ENCODE measurements at regions not wholly inside any gene's neighbourhood (a gene's known extent, or its start where the extent isn't known, plus 50 kb on each side); places are given as distances from the start of the nearest gene placed in this dataset.

DNA sequence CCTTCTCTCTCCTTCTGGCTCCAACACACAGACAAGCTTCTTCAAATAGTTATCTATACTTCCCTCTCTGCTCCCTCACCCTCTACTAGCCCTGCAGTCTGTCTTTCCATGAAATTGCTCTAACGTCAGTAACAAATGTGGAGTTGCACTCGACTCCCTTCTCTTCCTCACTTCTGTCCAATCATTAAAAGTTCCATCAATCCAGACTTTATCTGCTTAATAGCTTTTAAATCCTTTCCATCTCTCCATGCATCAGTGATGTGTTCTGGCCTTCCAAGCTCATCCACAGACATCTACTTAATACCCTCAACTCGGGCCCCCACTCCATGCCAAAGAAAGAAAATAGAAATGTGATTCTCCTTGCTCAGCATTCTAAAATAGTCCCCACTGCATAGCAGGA, 422.1 kb upstream of the CDH5 start:
- TF ChIP-seq, protein P1, sequence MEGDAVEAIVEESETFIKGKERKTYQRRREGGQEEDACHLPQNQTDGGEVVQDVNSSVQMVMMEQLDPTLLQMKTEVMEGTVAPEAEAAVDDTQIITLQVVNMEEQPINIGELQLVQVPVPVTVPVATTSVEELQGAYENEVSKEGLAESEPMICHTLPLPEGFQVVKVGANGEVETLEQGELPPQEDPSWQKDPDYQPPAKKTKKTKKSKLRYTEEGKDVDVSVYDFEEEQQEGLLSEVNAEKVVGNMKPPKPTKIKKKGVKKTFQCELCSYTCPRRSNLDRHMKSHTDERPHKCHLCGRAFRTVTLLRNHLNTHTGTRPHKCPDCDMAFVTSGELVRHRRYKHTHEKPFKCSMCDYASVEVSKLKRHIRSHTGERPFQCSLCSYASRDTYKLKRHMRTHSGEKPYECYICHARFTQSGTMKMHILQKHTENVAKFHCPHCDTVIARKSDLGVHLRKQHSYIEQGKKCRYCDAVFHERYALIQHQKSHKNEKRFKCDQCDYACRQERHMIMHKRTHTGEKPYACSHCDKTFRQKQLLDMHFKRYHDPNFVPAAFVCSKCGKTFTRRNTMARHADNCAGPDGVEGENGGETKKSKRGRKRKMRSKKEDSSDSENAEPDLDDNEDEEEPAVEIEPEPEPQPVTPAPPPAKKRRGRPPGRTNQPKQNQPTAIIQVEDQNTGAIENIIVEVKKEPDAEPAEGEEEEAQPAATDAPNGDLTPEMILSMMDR (IDR thresholded peaks at IDR 0.05), result no peak
- TF ChIP-seq SMAD3 (CRISPR knock-in tag; IDR thresholded peaks at IDR 0.05; ENCODE audit: borderline replicate concordance) (no peak), GRHL2 (CRISPR knock-in tag; IDR thresholded peaks at IDR 0.05; ENCODE audit: insufficient replicate concordance, severe bottlenecking) (no peak), ZNF138 (CRISPR knock-in tag; conservative IDR thresholded peaks at IDR 0.05) (no peak), ZNF416 (CRISPR knock-in tag; IDR thresholded peaks at IDR 0.05) (no peak), ZBTB21 (CRISPR knock-in tag; IDR thresholded peaks at IDR 0.05; ENCODE audit: borderline replicate concordance) (no peak), ZNF317 (CRISPR knock-in tag; IDR thresholded peaks at IDR 0.05; ENCODE audit: borderline replicate concordance, low read depth) (no peak)
- TF ChIP-seq, protein P2, sequence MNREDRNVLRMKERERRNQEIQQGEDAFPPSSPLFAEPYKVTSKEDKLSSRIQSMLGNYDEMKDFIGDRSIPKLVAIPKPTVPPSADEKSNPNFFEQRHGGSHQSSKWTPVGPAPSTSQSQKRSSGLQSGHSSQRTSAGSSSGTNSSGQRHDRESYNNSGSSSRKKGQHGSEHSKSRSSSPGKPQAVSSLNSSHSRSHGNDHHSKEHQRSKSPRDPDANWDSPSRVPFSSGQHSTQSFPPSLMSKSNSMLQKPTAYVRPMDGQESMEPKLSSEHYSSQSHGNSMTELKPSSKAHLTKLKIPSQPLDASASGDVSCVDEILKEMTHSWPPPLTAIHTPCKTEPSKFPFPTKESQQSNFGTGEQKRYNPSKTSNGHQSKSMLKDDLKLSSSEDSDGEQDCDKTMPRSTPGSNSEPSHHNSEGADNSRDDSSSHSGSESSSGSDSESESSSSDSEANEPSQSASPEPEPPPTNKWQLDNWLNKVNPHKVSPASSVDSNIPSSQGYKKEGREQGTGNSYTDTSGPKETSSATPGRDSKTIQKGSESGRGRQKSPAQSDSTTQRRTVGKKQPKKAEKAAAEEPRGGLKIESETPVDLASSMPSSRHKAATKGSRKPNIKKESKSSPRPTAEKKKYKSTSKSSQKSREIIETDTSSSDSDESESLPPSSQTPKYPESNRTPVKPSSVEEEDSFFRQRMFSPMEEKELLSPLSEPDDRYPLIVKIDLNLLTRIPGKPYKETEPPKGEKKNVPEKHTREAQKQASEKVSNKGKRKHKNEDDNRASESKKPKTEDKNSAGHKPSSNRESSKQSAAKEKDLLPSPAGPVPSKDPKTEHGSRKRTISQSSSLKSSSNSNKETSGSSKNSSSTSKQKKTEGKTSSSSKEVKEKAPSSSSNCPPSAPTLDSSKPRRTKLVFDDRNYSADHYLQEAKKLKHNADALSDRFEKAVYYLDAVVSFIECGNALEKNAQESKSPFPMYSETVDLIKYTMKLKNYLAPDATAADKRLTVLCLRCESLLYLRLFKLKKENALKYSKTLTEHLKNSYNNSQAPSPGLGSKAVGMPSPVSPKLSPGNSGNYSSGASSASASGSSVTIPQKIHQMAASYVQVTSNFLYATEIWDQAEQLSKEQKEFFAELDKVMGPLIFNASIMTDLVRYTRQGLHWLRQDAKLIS (CRISPR knock-in tag; IDR thresholded peaks at IDR 0.05; ENCODE audit: borderline replicate concordance), result no peak
- TF ChIP-seq, protein P3, sequence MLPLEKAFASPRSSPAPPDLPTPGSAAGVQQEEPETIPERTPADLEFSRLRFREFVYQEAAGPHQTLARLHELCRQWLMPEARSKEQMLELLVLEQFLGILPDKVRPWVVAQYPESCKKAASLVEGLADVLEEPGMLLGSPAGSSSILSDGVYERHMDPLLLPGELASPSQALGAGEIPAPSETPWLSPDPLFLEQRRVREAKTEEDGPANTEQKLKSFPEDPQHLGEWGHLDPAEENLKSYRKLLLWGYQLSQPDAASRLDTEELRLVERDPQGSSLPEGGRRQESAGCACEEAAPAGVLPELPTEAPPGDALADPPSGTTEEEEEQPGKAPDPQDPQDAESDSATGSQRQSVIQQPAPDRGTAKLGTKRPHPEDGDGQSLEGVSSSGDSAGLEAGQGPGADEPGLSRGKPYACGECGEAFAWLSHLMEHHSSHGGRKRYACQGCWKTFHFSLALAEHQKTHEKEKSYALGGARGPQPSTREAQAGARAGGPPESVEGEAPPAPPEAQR (CRISPR knock-in tag; IDR thresholded peaks at IDR 0.05), result no peak
- TF ChIP-seq, protein P4, sequence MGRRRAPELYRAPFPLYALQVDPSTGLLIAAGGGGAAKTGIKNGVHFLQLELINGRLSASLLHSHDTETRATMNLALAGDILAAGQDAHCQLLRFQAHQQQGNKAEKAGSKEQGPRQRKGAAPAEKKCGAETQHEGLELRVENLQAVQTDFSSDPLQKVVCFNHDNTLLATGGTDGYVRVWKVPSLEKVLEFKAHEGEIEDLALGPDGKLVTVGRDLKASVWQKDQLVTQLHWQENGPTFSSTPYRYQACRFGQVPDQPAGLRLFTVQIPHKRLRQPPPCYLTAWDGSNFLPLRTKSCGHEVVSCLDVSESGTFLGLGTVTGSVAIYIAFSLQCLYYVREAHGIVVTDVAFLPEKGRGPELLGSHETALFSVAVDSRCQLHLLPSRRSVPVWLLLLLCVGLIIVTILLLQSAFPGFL (CRISPR knock-in tag; IDR thresholded peaks at IDR 0.05; ENCODE audit: borderline replicate concordance), result no peak
- TF ChIP-seq, protein P5, sequence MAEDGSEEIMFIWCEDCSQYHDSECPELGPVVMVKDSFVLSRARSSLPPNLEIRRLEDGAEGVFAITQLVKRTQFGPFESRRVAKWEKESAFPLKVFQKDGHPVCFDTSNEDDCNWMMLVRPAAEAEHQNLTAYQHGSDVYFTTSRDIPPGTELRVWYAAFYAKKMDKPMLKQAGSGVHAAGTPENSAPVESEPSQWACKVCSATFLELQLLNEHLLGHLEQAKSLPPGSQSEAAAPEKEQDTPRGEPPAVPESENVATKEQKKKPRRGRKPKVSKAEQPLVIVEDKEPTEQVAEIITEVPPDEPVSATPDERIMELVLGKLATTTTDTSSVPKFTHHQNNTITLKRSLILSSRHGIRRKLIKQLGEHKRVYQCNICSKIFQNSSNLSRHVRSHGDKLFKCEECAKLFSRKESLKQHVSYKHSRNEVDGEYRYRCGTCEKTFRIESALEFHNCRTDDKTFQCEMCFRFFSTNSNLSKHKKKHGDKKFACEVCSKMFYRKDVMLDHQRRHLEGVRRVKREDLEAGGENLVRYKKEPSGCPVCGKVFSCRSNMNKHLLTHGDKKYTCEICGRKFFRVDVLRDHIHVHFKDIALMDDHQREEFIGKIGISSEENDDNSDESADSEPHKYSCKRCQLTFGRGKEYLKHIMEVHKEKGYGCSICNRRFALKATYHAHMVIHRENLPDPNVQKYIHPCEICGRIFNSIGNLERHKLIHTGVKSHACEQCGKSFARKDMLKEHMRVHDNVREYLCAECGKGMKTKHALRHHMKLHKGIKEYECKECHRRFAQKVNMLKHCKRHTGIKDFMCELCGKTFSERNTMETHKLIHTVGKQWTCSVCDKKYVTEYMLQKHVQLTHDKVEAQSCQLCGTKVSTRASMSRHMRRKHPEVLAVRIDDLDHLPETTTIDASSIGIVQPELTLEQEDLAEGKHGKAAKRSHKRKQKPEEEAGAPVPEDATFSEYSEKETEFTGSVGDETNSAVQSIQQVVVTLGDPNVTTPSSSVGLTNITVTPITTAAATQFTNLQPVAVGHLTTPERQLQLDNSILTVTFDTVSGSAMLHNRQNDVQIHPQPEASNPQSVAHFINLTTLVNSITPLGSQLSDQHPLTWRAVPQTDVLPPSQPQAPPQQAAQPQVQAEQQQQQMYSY (CRISPR knock-in tag; IDR thresholded peaks at IDR 0.05), result no peak
- ATAC-seq (no peak), DNase-seq (ENCODE audit: low spot score) (no peak)
- Mint-ChIP-seq H3K4me3 (no peak overlapping the region), H3K4me1 (no peaks in the 10 kb centered on the region), H3K36me3 (no peaks in the 10 kb centered on the region), H3K27me3 (ENCODE audit: low read depth) (no peaks in the 10 kb centered on the region; the same call in 1 of the 2 replicates), H3K9me3 (peaks cover 9% of the 10 kb centered on the region), H3K27ac (no peak overlapping the region)
- ChIA-PET POLR2A (no interaction called here), CTCF (no interaction called here)

DNA sequence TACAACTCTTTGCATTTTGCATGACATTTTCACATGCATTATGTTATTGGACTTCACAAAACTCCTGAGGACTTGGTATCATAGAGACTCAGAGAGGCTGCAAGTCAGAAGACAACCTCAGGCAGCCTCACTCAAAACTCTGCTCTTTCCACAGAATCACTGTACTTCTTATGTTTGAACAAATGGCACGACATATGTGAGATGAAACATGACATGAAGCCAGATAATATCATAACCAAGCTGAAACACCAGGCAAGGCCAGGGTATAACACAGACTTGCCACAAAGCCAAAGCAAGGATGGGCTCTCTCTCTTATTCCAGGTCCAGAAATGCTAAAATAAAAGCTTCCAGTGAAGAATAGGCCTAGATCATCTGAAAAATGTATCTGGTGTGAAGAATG, 425.8 kb upstream of the CDH5 start:
- ATAC-seq (no peak), DNase-seq (ENCODE audit: low spot score) (no peak)
- CTCF ChIA-PET, result interaction anchor here (0.6 kb wide), 1 partner anchor 383 kb away, joined by 4 read pairs; no protein-coding TSS in a partner anchor
- POLR2A ChIA-PET, result no interaction called here
- no peak overlapping the region for H3K27ac Mint-ChIP-seq
- H3K36me3 Mint-ChIP-seq, result no peaks in the 10 kb centered on the region
- peaks cover 9% of the 10 kb centered on the region for H3K9me3 Mint-ChIP-seq
- H3K4me1 Mint-ChIP-seq, result no peaks in the 10 kb centered on the region
- H3K4me3 Mint-ChIP-seq, result no peak overlapping the region
- H3K27me3 Mint-ChIP-seq (ENCODE audit: low read depth), result no peaks in the 10 kb centered on the region
- TF ChIP-seq RELA (CRISPR knock-in tag; IDR thresholded peaks at IDR 0.05; ENCODE audit: borderline replicate concordance), result no peak
- no peak for TF ChIP-seq GABPB1 (CRISPR knock-in tag; IDR thresholded peaks at IDR 0.05)
- TF ChIP-seq NR2C2 (CRISPR knock-in tag; IDR thresholded peaks at IDR 0.05), result no peak
- TF ChIP-seq, protein P6, sequence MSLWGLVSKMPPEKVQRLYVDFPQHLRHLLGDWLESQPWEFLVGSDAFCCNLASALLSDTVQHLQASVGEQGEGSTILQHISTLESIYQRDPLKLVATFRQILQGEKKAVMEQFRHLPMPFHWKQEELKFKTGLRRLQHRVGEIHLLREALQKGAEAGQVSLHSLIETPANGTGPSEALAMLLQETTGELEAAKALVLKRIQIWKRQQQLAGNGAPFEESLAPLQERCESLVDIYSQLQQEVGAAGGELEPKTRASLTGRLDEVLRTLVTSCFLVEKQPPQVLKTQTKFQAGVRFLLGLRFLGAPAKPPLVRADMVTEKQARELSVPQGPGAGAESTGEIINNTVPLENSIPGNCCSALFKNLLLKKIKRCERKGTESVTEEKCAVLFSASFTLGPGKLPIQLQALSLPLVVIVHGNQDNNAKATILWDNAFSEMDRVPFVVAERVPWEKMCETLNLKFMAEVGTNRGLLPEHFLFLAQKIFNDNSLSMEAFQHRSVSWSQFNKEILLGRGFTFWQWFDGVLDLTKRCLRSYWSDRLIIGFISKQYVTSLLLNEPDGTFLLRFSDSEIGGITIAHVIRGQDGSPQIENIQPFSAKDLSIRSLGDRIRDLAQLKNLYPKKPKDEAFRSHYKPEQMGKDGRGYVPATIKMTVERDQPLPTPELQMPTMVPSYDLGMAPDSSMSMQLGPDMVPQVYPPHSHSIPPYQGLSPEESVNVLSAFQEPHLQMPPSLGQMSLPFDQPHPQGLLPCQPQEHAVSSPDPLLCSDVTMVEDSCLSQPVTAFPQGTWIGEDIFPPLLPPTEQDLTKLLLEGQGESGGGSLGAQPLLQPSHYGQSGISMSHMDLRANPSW (CRISPR knock-in tag; conservative IDR thresholded peaks at IDR 0.05; ENCODE audit: low read depth), result no peak
- no peak for TF ChIP-seq ZNF263 (CRISPR knock-in tag; IDR thresholded peaks at IDR 0.05; ENCODE audit: low read depth)
- no peak for TF ChIP-seq TEAD1 (CRISPR knock-in tag; IDR thresholded peaks at IDR 0.05)
- no peak for TF ChIP-seq EMX1 (CRISPR knock-in tag; IDR thresholded peaks at IDR 0.05)
- TF ChIP-seq TEAD4 (CRISPR knock-in tag; IDR thresholded peaks at IDR 0.05), result no peak
- TF ChIP-seq ZNF232 (CRISPR knock-in tag; IDR thresholded peaks at IDR 0.05), result no peak
- TF ChIP-seq CREB1 (CRISPR knock-in tag; IDR thresholded peaks at IDR 0.05), result no peak
- TF ChIP-seq ELF4 (CRISPR knock-in tag; IDR thresholded peaks at IDR 0.05; ENCODE audit: low read depth), result no peak

Data from WTC11 (cell line).